HEK293T (cell line): ENCODE measurements at regions not wholly inside any gene's neighbourhood (a gene's known extent, or its start where the extent isn't known, plus 50 kb on each side); places are given as distances from the start of the nearest gene placed in this dataset.

ENCODE experiments used
- CTCF ChIA-PET: fragments of 350-600 bp; formaldehyde crosslinking; extraction: SDS; loops from one replicate; lab custom pipeline; 2021; ENCODE audit warnings: antibody characterized with exemption, inconsistent platforms; lab: Yijun Ruan, JAX
- POLR2A ChIA-PET: fragments of 350-600 bp; formaldehyde crosslinking; extraction: SDS; loops from one replicate; lab custom pipeline; 2020; ENCODE audit warnings: antibody characterized with exemption, inconsistent platforms; lab: Yijun Ruan, JAX
- DNase-seq: peaks from one replicate; pipeline ENCODE4 v3.0.0; 2012; ENCODE audit warnings: mixed read lengths; ENCODE audit errors: extremely low spot score
- ARNT ChIP-seq: fragments of 450-650 bp; IDR thresholded peaks from 2 replicates; pipeline ENCODE4 v1.6.1; 2017; ENCODE audit warnings: mild to moderate bottlenecking
- BHLHE40 ChIP-seq: fragments of 450-650 bp; IDR thresholded peaks from 2 replicates; pipeline ENCODE4 v1.6.1; 2016; ENCODE audit warnings: mild to moderate bottlenecking, moderate library complexity, borderline replicate concordance
- CTBP1 ChIP-seq: fragments of 450-650 bp; IDR thresholded peaks from 2 replicates; pipeline ENCODE4 v1.6.1; 2016; ENCODE audit warnings: borderline replicate concordance
- ELF4 ChIP-seq: fragments of 450-650 bp; IDR thresholded peaks from 2 replicates; pipeline ENCODE4 v1.6.1; 2017; ENCODE audit warnings: antibody characterized with exemption
- FOXA1 ChIP-seq: fragments of 450-650 bp; IDR thresholded peaks from 2 replicates; pipeline ENCODE4 v1.6.1; 2016; ENCODE audit warnings: mild to moderate bottlenecking
- FOXK2 ChIP-seq: fragments of 450-650 bp; IDR thresholded peaks from 2 replicates; pipeline ENCODE4 v1.6.1; 2016; ENCODE audit warnings: mild to moderate bottlenecking
- FOXM1 ChIP-seq: fragments of 450-650 bp; IDR thresholded peaks from 2 replicates; pipeline ENCODE4 v1.6.1; 2017; ENCODE audit warnings: mild to moderate bottlenecking, borderline replicate concordance
- HDGF ChIP-seq: fragments of 450-650 bp; IDR thresholded peaks from 2 replicates; pipeline ENCODE4 v1.6.1; 2017; ENCODE audit warnings: antibody characterized with exemption, borderline replicate concordance
- L3MBTL2 ChIP-seq: fragments of 450-650 bp; conservative IDR thresholded peaks from 2 replicates; pipeline ENCODE4 v1.6.1; 2016; ENCODE audit warnings: mild to moderate bottlenecking
- LEF1 ChIP-seq: fragments of 450-650 bp; IDR thresholded peaks from 2 replicates; pipeline ENCODE4 v1.6.1; 2017; ENCODE audit warnings: mild to moderate bottlenecking, borderline replicate concordance
- NFRKB ChIP-seq: fragments of 450-650 bp; IDR thresholded peaks from 2 replicates; pipeline ENCODE4 v1.6.1; 2016; ENCODE audit warnings: mild to moderate bottlenecking, moderate library complexity
- PKNOX1 ChIP-seq: fragments of 450-650 bp; IDR thresholded peaks from 2 replicates; pipeline ENCODE4 v1.6.1; 2016
- SP1 ChIP-seq: fragments of 450-650 bp; IDR thresholded peaks from 2 replicates; pipeline ENCODE4 v1.6.1; 2017
- SUZ12 ChIP-seq: fragments of 450-650 bp; IDR thresholded peaks from 2 replicates; pipeline ENCODE4 v1.6.1; 2016; ENCODE audit warnings: mild to moderate bottlenecking
- TARDBP ChIP-seq: fragments of 450-650 bp; IDR thresholded peaks from 2 replicates; pipeline ENCODE4 v1.6.1; 2016
- ZNF384 ChIP-seq: fragments of 450-650 bp; IDR thresholded peaks from 2 replicates; pipeline ENCODE4 v1.6.1; 2016

GRCh38 chr14:49953196-49953595 lies 60.3 kb downstream of the ARF6 start:
- no peak for DNase-seq
- POLR2A ChIA-PET = interaction anchor here (0.9 to 2.1 kb wide), 3 partner anchors 17 to 61 kb away, joined by 3 to 7 read pairs (median 4); partner anchors contain the start of gene ARF6
- CTCF ChIA-PET = no interaction called here
- TF ChIP-seq L3MBTL2 = no peak
- TF ChIP-seq CTBP1 = no peak
- TF ChIP-seq ELF4 = no peak
- TF ChIP-seq TARDBP = no peak
- no peak for TF ChIP-seq SUZ12
- TF ChIP-seq HDGF = no peak
- TF ChIP-seq NFRKB = no peak
- no peak for TF ChIP-seq FOXK2
- TF ChIP-seq ARNT = no peak
- no peak for TF ChIP-seq PKNOX1
- no peak for TF ChIP-seq LEF1
- no peak for TF ChIP-seq BHLHE40
- no peak for TF ChIP-seq SP1
- TF ChIP-seq ZNF384 = no peak
- TF ChIP-seq FOXA1 = no peak
- no peak for TF ChIP-seq FOXM1

GRCh38 chr14:49954171-49954631 lies 61.3 kb downstream of the ARF6 start:
- TF ChIP-seq BHLHE40 = no peak
- no peak for TF ChIP-seq LEF1
- no peak for TF ChIP-seq ZNF384
- TF ChIP-seq FOXA1 = no peak
- no peak for TF ChIP-seq FOXK2
- no peak for TF ChIP-seq NFRKB
- no peak for TF ChIP-seq ARNT
- ChIA-PET POLR2A (no interaction called here), CTCF (no interaction called here)
- DNase-seq = no peak

GRCh38 chr14:49955024-49955423 lies 62.1 kb downstream of the ARF6 start:
- DNase-seq = no peak
- ChIA-PET CTCF (no interaction called here), POLR2A (no interaction called here)
- TF ChIP-seq LEF1 (no peak), HDGF (no peak), TARDBP (no peak), ELF4 (no peak), SUZ12 (no peak)

GRCh38 chr14:49957089-49957852 lies 64.4 kb downstream of the ARF6 start:
- CTCF ChIA-PET = interaction anchor here (0.6 kb wide), 1 partner anchor 65 kb away, joined by 4 read pairs; no protein-coding TSS in a partner anchor

GRCh38 chr14:49959822-49960408 lies 67.0 kb downstream of the ARF6 start:
- TF ChIP-seq BHLHE40 (no peak), FOXA1 (no peak), CTBP1 (no peak), FOXM1 (no peak), ARNT (no peak), HDGF (no peak), NFRKB (no peak)
- DNase-seq = no peak
- CTCF ChIA-PET = no interaction called here
- POLR2A ChIA-PET = no interaction called here

More at GRCh38 chr14:49957089-49957852, 64.4 kb downstream of the ARF6 start:
- DNase-seq = no peak
- POLR2A ChIA-PET = no interaction called here
- TF ChIP-seq PKNOX1 (no peak), TARDBP (no peak), SUZ12 (no peak), ZNF384 (no peak), ARNT (no peak), FOXA1 (no peak), ELF4 (no peak), FOXM1 (no peak), L3MBTL2 (no peak), NFRKB (no peak), SP1 (no peak), CTBP1 (no peak), HDGF (no peak), FOXK2 (no peak), BHLHE40 (no peak), LEF1 (no peak)

- no peak for TF ChIP-seq SUZ12
- no peak for TF ChIP-seq SP1
- no peak for TF ChIP-seq LEF1
- no peak for TF ChIP-seq FOXM1
- no peak for TF ChIP-seq FOXA1
- no peak for TF ChIP-seq ELF4
- TF ChIP-seq TARDBP = no peak
- no peak for TF ChIP-seq PKNOX1
- DNase-seq = no peak
- ChIA-PET POLR2A (no interaction called here), CTCF (no interaction called here)
Observed at GRCh38 chr14:49960453-49960852, 67.6 kb downstream of the ARF6 start.
